RWPE1 (cell line): ENCODE measurements at regions not wholly inside any gene's neighbourhood (a gene's known extent, or its start where the extent isn't known, plus 50 kb on each side); places are given as distances from the start of the nearest gene placed in this dataset.

ENCODE experiments used
- CTCF ChIA-PET: fragments of 350-600 bp; sonication (Branson Sonifier 250); formaldehyde crosslinking; extraction: SDS; loops from one replicate; lab custom pipeline; 2021; lab: Yijun Ruan, JAX
- POLR2A ChIA-PET: fragments of 400-600 bp; formaldehyde crosslinking; extraction: SDS; loops from one replicate; lab custom pipeline; 2020; ENCODE audit warnings: antibody characterized with exemption; ENCODE audit not compliant: low non-redundant PET; lab: Yijun Ruan, JAX
- DNase-seq: peaks from one replicate; pipeline ENCODE4 v3.0.0; 2012; ENCODE audit warnings: low spot score
- H3K27ac ChIP-seq: fragments of 450-650 bp; 2 replicates; pipeline ENCODE4 v1.5.1; 2017
- TF ChIP-seq, protein P1 (sequence below): fragments of 450-650 bp; conservative IDR thresholded peaks from 2 replicates; pipeline ENCODE4 v1.5.1; 2017; ENCODE audit warnings: low read depth, mild to moderate bottlenecking

GRCh38 chr7:152495867-152496266 is 60.1 kb upstream of the KMT2C start:
- CTCF ChIA-PET: no interaction called here
- H3K27ac ChIP-seq: no peak overlapping the region
- DNase-seq: no peak
- TF ChIP-seq, protein P1, sequence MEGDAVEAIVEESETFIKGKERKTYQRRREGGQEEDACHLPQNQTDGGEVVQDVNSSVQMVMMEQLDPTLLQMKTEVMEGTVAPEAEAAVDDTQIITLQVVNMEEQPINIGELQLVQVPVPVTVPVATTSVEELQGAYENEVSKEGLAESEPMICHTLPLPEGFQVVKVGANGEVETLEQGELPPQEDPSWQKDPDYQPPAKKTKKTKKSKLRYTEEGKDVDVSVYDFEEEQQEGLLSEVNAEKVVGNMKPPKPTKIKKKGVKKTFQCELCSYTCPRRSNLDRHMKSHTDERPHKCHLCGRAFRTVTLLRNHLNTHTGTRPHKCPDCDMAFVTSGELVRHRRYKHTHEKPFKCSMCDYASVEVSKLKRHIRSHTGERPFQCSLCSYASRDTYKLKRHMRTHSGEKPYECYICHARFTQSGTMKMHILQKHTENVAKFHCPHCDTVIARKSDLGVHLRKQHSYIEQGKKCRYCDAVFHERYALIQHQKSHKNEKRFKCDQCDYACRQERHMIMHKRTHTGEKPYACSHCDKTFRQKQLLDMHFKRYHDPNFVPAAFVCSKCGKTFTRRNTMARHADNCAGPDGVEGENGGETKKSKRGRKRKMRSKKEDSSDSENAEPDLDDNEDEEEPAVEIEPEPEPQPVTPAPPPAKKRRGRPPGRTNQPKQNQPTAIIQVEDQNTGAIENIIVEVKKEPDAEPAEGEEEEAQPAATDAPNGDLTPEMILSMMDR: no peak
- POLR2A ChIA-PET: no interaction called here

DNA sequence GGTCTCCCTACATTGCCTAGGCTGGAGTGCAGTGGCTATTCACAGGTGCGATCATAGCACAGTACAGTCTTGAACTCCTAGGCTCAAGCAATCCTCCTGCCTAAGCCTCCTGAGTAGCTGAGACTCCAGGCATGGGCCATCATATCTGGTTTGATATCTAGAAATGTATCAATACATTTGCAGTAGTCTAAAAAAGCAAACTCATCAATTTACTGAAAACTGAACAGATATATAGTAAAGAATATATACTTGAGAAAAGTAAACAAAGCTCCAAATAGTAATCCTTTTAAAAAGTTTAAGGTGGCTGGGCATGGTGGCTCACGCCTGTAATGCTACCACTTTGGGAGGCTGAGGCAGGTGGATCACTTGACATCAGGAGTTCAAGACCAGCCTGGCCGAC is 57.1 kb upstream of the KMT2C start:
- H3K27ac ChIP-seq: no peak overlapping the region
- TF ChIP-seq, protein P1: no peak
- DNase-seq: no peak
- ChIA-PET POLR2A (no interaction called here), CTCF (no interaction called here)

GRCh38 chr7:152489044-152489443 is 53.2 kb upstream of the KMT2C start:
- POLR2A ChIA-PET: no interaction called here
- TF ChIP-seq, protein P1: no peak
- no peak for DNase-seq

DNA sequence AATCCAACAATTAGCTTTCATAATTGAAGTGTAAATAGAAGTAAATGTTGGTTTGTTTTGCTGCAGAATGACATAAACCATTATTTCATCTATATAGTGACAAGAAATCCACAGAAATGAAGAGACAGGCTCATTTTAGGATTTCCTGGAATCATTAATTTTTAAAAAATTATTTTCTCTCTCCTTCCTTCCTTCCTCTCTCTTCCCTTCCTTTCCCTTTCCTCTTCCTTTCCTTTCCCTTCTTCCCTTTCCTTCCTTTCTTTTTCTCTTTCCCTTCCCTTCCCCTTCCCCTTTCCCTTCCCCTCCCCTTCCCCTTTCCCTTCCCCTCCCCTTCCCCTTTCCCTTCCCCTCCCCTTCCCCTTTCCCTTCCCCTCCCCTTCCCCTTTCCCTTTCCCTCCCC is 51.2 kb upstream of the KMT2C start:
- TF ChIP-seq, protein P1: no peak
- CTCF ChIA-PET: no interaction called here

More at GRCh38 chr7:152489044-152489443, 53.2 kb upstream of the KMT2C start:
- no peak overlapping the region for H3K27ac ChIP-seq
- CTCF ChIA-PET: no interaction called here

DNA sequence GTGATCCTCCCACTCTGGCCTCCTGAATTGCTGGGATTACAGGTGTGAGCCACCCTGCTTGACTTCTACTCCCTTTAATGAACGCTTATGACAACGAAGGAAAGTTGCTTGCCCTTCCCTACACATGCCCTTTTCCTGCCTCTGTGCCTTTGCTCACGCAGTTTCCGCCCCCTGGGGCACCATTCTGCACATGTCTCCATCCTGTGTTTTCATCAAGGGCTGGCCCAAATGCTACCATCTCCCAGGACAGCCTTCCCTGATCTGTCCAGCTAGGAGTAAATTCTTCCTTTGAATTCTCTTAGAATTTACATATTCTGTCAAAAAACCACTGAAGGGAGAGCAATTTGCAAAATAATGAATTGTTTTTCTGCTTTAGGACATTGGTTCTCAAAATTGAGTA is 50.0 kb upstream of the KMT2C start:
- ChIA-PET CTCF (no interaction called here), POLR2A (no interaction called here)
- no peak overlapping the region for H3K27ac ChIP-seq
- TF ChIP-seq, protein P1: no peak
- no peak for DNase-seq

More for the DNA sequence above, 51.2 kb upstream of the KMT2C start:
- POLR2A ChIA-PET: no interaction called here
- no peak overlapping the region for H3K27ac ChIP-seq
- no peak for DNase-seq
